Esophagus (tissue), 2 donors: ENCODE measurements at regions not wholly inside any gene's neighbourhood (a gene's known extent, or its start where the extent isn't known, plus 50 kb on each side); places are given as distances from the start of the nearest gene placed in this dataset.
A peak's percentile ranks its signal among the peaks of the same experiment; 100 is the strongest.

Experiments
- H3K27ac ChIP-seq, 2 donors: one replicate each; pipeline ENCODE4 v1.5.1; 2013; ENCODE audit warnings: low read depth in 2 of 2, mild to moderate bottlenecking in 2 of 2, inconsistent platforms in 1 of 2, low read length in 1 of 2, moderate library complexity in 1 of 2
- H3K27me3 ChIP-seq, 2 donors: one replicate each; pipeline ENCODE4 v1.6.1; 2013; ENCODE audit warnings: low read length in 2 of 2, control low read depth in 1 of 2, mild to moderate bottlenecking in 1 of 2; ENCODE audit not compliant: insufficient read depth in 2 of 2, control insufficient read depth in 1 of 2
- H3K36me3 ChIP-seq, 2 donors: one replicate each; pipeline ENCODE4 v1.6.1; 2013; ENCODE audit warnings: low read length in 1 of 2; ENCODE audit not compliant: control insufficient read depth in 2 of 2, insufficient read depth in 2 of 2
- H3K4me1 ChIP-seq, 2 donors: one replicate each; pipeline ENCODE4 v1.6.1; 2013; ENCODE audit warnings: low read length in 1 of 2; ENCODE audit not compliant: control insufficient read depth in 2 of 2, insufficient read depth in 2 of 2
- H3K4me3 ChIP-seq, 2 donors: one replicate each; pipeline ENCODE4 v1.5.1; 2013; ENCODE audit warnings: low read length in 2 of 2, mild to moderate bottlenecking in 2 of 2, low read depth in 1 of 2, moderate library complexity in 1 of 2
- H3K9me3 ChIP-seq, 2 donors: one replicate each; pipeline ENCODE4 v1.6.1; 2013; ENCODE audit warnings: mild to moderate bottlenecking in 2 of 2, low read depth in 1 of 2, low read length in 1 of 2, moderate library complexity in 1 of 2; ENCODE audit not compliant: control insufficient read depth in 2 of 2, insufficient read depth in 1 of 2
- WGBS, 2 donors: extraction: QIAGEN DNeasy Blood & Tissue Kit; methylation state at CpG; one replicate each; pipeline ENCODE4 v1.1.7; 2013; 5-methylcytosine and 5-hydroxymethylcytosine counted together
- donor health status: healthy with polysubstance abuse.
- donor health status: Bipolar disorder and iron deficiency.

- Histone ChIP-seq H3K9me3 (no peaks in the 10 kb centered on the region), H3K27me3 (no peaks in the 10 kb centered on the region), H3K36me3 (peaks cover 0 to 2% of the 10 kb centered on the region in 2 donors), H3K27ac (no peak overlapping the region), H3K4me1 (no peaks in the 10 kb centered on the region), H3K4me3 (no peak overlapping the region)
- WGBS, 2 donors, result 62 to 70% methylated on average over 3 of the region's 3 CpGs
These were observed 74.9 kb downstream of the C9orf152 start for GRCh38 chr9:110133059-110133458.

DNA sequence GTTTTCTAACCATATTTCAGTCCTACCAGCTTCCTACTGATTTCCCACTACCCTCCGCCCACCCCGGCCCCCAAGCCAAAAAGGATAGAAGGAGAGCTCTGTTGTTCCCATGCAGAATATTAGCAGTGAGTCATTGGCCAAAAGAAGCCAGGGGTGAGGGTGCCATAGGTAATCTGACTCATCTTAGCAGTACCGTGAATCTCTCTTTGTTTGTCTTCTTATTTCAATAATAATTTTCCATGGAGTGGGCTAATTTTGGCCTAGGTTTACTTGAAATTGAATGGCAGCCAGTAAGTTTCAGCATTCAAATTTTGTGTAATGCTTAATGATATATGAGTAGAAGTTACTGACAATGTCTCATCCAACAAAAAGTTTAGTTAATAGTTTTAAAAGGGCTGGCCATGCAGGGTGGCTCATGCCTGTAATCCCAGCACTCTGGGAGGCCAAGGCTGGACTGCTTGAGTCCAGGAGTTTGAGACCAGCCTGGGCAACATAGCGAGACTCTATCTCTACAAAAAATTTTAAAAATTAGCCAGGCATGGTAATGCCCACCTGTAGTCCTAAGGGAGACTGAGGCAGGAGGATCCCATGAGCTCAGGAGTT lies 74.2 kb downstream of the C9orf152 start:
- Histone ChIP-seq H3K4me3 (no peak overlapping the region), H3K9me3 (no peaks in the 10 kb centered on the region), H3K36me3 (peaks cover 0 to 6% of the 10 kb centered on the region in 2 donors), H3K27me3 (no peaks in the 10 kb centered on the region), H3K27ac (no peak overlapping the region), H3K4me1 (no peaks in the 10 kb centered on the region)
- 51 to 68% methylated on average over 4 of the region's 4 CpGs for WGBS, 2 donors

DNA sequence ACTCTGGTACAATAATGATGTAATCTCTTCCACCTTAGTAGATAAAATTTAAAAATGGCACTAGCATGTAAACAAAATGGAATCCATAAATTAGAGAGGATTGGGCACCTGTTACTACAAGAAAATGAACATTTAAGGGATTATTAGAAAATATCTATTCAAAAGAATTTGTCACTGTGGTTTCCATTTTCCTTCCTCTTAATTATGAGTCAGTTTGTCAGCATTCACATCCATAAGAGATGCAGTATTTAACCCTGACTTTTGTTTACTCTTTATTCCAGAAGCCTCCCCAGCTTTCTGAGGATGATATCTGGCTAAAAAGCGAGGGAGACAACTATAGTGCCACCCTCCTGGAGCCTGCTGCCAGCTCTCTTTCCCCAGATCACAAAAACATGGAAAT lies 72.1 kb downstream of the C9orf152 start:
- H3K9me3 ChIP-seq, result no peaks in the 10 kb centered on the region
- H3K27me3 ChIP-seq, result no peaks in the 10 kb centered on the region
- H3K4me3 ChIP-seq, result no peak overlapping the region
- 94 to 100% methylated on average over 1 of the region's 1 CpG for WGBS, 2 donors
- H3K4me1 ChIP-seq, result peaks cover 0 to 3% of the 10 kb centered on the region in 2 donors
- no peak overlapping the region for H3K27ac ChIP-seq
- H3K36me3 ChIP-seq, result peaks cover 0 to 6% of the 10 kb centered on the region in 2 donors

DNA sequence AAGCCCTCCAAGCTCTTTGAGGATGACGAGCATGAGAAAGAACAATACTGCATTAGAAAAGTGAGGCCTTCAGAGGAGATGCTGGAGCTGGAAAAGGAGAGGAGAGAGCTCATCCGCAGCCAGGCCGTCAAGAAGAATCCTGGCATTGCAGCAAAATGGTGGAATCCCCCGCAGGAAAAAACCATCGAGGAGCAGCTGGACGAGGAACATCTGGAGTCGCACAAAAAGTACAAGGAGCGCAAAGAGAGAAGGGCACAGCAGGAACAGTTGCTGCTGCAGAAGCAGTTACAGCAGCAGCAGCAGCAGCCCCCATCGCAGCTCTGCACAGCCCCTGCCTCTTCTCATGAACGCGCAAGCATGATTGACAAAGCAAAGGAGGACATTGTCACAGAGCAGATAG lies 71.2 kb downstream of the C9orf152 start:
- WGBS, 2 donors, result 75 to 81% methylated on average over 11 of the region's 11 CpGs
- H3K4me3 ChIP-seq, result no peak overlapping the region
- peaks cover 3 to 4% of the 10 kb centered on the region in 2 donors for H3K4me1 ChIP-seq
- H3K36me3 ChIP-seq, result peaks cover 0 to 6% of the 10 kb centered on the region in 2 donors
- no peaks in the 10 kb centered on the region for H3K9me3 ChIP-seq
- no peak overlapping the region for H3K27ac ChIP-seq
- no peaks in the 10 kb centered on the region for H3K27me3 ChIP-seq

DNA sequence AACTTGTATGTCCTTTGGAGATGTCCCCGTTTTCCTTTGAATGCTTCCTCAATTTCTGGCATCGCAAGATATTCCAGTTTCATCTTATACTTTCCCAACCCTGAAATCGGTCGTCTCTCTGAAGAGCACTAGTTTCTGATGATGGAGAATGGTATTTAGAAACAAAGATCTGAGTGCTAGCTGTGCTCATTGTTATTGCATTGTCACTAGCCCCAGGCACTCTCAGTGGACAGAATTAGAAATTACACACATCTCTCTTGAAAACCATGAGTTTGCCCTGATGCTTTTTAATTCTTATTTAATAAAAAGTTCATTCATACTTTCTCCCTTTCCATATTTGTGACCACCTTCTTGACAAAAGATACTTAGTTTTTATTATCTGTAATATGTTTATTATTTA lies 67.7 kb downstream of the C9orf152 start:
- no peaks in the 10 kb centered on the region for H3K27me3 ChIP-seq
- H3K4me1 ChIP-seq, result peaks cover 3 to 4% of the 10 kb centered on the region in 2 donors
- H3K27ac ChIP-seq, result no peak overlapping the region
- no peaks in the 10 kb centered on the region for H3K9me3 ChIP-seq
- 85 to 90% methylated on average over 4 of the region's 4 CpGs for WGBS, 2 donors
- H3K4me3 ChIP-seq, result no peak overlapping the region
- H3K36me3 ChIP-seq, result peaks cover 0 to 6% of the 10 kb centered on the region in 2 donors

GRCh38 chr9:110141227-110141793 lies 66.6 kb downstream of the C9orf152 start:
- WGBS, 2 donors, result 22 to 31% methylated on average over 7 of the region's 7 CpGs
- peaks cover 3 to 4% of the 10 kb centered on the region in 2 donors for H3K4me1 ChIP-seq
- no peaks in the 10 kb centered on the region for H3K27me3 ChIP-seq
- no peak overlapping the region for H3K4me3 ChIP-seq
- peak overlapping the region in 1 of 2 donors; percentile 16 for H3K27ac ChIP-seq
- H3K9me3 ChIP-seq, result no peaks in the 10 kb centered on the region
- peaks cover 0 to 6% of the 10 kb centered on the region in 2 donors for H3K36me3 ChIP-seq

DNA sequence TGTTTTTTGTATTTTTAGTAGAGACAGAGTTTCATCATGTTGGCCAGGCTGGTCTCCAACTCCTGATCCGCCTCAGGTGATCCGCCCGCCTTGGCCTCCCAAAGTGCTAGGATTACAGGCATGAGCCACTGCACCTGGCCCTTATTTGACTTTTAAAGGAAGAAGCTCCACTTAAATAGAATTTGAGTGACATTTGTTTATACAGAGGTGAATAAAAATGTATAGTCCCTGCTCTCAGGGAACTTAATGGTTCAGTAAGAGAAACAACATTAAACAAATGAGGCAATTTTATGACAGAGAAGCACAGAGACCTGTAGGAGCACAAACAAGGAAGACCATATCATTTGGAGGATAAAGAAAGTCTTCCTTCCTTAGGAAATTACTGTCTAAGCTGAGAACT lies 65.7 kb downstream of the C9orf152 start:
- Histone ChIP-seq H3K4me1 (peaks cover 3 to 4% of the 10 kb centered on the region in 2 donors), H3K27me3 (no peaks in the 10 kb centered on the region), H3K9me3 (no peaks in the 10 kb centered on the region), H3K36me3 (peaks cover 0 to 6% of the 10 kb centered on the region in 2 donors), H3K4me3 (no peak overlapping the region), H3K27ac (no peak overlapping the region)
- 66 to 76% methylated on average over 3 of the region's 3 CpGs for WGBS, 2 donors

DNA sequence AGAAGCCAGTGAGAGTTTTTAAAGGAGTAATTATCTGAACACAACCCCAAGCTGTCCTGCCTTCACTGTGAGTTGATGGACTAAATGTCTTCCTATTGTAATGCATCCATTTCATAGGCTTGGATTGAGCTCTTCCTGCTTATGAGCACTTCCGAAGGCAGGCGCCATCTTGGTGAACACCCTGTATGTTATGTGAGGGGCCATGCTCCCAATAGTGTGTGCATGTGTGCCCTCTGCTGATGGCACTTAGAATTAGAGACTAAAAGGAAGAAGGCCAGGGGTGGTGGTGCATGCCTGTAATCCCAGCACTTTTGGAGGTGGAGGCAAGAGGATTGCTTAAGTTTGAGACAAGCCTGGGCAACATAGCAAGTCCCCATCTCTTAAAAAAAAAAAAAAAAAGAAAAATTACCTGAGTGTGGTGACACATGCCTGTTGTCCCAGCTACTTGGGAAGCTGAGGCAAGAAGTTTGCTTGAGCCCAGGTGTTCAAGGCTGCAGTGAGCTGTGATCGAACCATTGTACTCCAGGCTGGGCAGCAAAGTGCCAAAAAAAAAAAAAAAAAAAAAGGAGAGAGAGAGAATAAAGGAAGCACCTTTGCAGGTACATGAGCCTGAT lies 65.0 kb downstream of the C9orf152 start:
- Histone ChIP-seq H3K27me3 (no peaks in the 10 kb centered on the region), H3K4me1 (peaks cover 3 to 4% of the 10 kb centered on the region in 2 donors), H3K9me3 (no peaks in the 10 kb centered on the region), H3K27ac (no peak overlapping the region), H3K36me3 (peaks cover 0 to 6% of the 10 kb centered on the region in 2 donors), H3K4me3 (no peak overlapping the region)
- 83 to 87% methylated on average over 3 of the region's 3 CpGs for WGBS, 2 donors

- Histone ChIP-seq H3K36me3 (peaks cover 0 to under 1% of the 10 kb centered on the region in 2 donors), H3K9me3 (no peaks in the 10 kb centered on the region), H3K27me3 (no peaks in the 10 kb centered on the region), H3K4me1 (peaks cover 3 to 4% of the 10 kb centered on the region in 2 donors), H3K27ac (no peak overlapping the region), H3K4me3 (no peak overlapping the region)
- 32 to 47% methylated on average over 1 of the region's 1 CpG for WGBS, 2 donors
These were observed 64.5 kb downstream of the C9orf152 start for GRCh38 chr9:110143485-110143884.
